Upper lobe of left lung (tissue), 6 donors: ENCODE measurements at regions not wholly inside any gene's neighbourhood (a gene's known extent, or its start where the extent isn't known, plus 50 kb on each side); places are given as distances from the start of the nearest gene placed in this dataset.

Experiments
- ATAC-seq, 2 donors: fragments of 200-7000 bp; cut with Tn5 transposase; one replicate each; pipeline ENCODE4 v1.9.1; 2022; ENCODE audit warnings: mild to moderate bottlenecking in 2 of 2, moderate library complexity in 2 of 2; ENCODE audit not compliant: low FRiP score in 2 of 2
- DNase-seq, 2 donors: peaks; one replicate each; pipeline ENCODE4 v3.0.0-alpha.2; 2019 to 2020
- H3K27ac ChIP-seq, 4 donors: fragments of 200-600 bp; sonication (generic); one replicate each; pipeline ENCODE4 v1.5.1; 2016 to 2019
- H3K27me3 ChIP-seq, 4 donors: fragments of 200-600 bp; sonication (generic); one replicate each; pipeline ENCODE4 v1.5.1; 2017 to 2019
- H3K36me3 ChIP-seq, 4 donors: fragments of 200-600 bp; sonication (generic); one replicate each; pipeline ENCODE4 v1.5.1; 2016 to 2019
- H3K4me1 ChIP-seq, 4 donors: fragments of 200-600 bp; sonication (generic); one replicate each; pipeline ENCODE4 v1.5.1; 2018 to 2019
- H3K4me3 ChIP-seq, 4 donors: fragments of 200-600 bp; sonication (generic); one replicate each; pipeline ENCODE4 v1.5.1; 2017 to 2019; ENCODE audit warnings: mild to moderate bottlenecking in 2 of 4, moderate library complexity in 1 of 4
- H3K9me3 ChIP-seq, 4 donors: fragments of 200-600 bp; sonication (generic); one replicate each; pipeline ENCODE4 v1.5.1; 2018 to 2019
- EP300 ChIP-seq, 4 donors: sonication (generic); formaldehyde crosslinking; IDR thresholded peaks; one replicate each; pipeline ENCODE4 v1.5.1; 2017; ENCODE audit warnings: antibody characterized with exemption in 4 of 4, control low read depth in 2 of 4
- POLR2A ChIP-seq, 4 donors: fragments of 450-650 bp; IDR thresholded peaks; one replicate each; pipeline ENCODE4 v1.5.1; 2016 to 2017; ENCODE audit warnings: antibody characterized with exemption in 4 of 4, mild to moderate bottlenecking in 2 of 4
- POLR2AphosphoS5 ChIP-seq, 2 donors: sonication (generic); formaldehyde crosslinking; IDR thresholded peaks; one replicate each; pipeline ENCODE4 v1.5.1; 2017; ENCODE audit warnings: antibody characterized with exemption in 2 of 2
- WGBS, 2 donors: methylation state at CpG; one replicate each; pipeline ENCODE4 v1.1.5; 2017 to 2018; 5-methylcytosine and 5-hydroxymethylcytosine counted together
- TF ChIP-seq, protein P1 (sequence below), 6 experiments: fragments of 450-650 bp in 4 of 6; fragments of 200-600 bp in 2 of 6; sonication (generic) in 2 of 6; IDR thresholded peaks; one replicate each; pipeline ENCODE4 v1.5.1; 2016 to 2019; ENCODE audit warnings: antibody characterized with exemption in 6 of 6
- donor health status: DM: no; HTN: no; CAD: no; lungs with moderate emphysema.
- donor health status: DM: no; HTN: yes; CAD: no; lungs with severe emphysema.

DNA sequence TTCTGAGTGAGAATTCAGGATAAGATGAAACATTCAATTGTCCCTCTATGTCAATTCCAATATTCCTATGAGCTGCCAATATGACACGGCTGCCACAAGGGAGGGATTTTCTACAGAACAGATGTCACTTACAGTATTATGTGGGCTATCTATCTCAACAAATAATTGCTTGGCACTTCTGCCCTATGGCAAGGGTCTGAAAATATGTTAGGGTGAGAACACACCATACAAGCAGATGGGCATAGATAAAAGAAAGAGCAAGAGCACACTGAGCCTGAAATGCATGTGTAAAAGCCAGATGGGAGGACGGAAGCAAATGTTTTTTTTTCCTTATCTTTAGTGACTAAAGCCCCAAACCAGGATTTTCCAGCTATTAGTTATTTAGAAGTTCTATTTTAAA is 70.1 kb upstream of the TFEC start:
- WGBS, 2 donors, result 65 to 76% methylated on average over 2 of the region's 2 CpGs

DNA sequence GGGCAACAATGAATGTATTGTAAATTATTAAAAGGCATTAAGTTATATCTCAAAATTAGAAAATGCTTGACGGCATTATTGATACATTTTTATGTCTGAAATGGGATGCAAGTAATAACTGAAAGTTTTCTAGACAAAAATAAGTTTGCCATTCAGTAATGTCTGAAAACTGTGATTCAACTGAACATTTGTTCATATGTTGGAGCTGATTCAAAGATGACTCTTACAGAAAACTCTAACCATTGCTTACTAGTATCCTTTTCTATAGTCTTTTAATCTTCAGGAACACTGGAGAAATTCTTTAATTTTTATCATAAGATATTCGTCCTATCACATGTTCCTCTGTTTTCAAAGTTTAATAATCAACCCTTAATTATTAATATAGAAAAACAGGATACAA is 71.1 kb upstream of the TFEC start:
- H3K4me3 ChIP-seq, result no peak overlapping the region
- no peak for DNase-seq
- WGBS, 2 donors, result 77 to 82% methylated on average over 2 of the region's 2 CpGs
- no peaks in the 10 kb centered on the region for H3K9me3 ChIP-seq
- TF ChIP-seq, protein P1, sequence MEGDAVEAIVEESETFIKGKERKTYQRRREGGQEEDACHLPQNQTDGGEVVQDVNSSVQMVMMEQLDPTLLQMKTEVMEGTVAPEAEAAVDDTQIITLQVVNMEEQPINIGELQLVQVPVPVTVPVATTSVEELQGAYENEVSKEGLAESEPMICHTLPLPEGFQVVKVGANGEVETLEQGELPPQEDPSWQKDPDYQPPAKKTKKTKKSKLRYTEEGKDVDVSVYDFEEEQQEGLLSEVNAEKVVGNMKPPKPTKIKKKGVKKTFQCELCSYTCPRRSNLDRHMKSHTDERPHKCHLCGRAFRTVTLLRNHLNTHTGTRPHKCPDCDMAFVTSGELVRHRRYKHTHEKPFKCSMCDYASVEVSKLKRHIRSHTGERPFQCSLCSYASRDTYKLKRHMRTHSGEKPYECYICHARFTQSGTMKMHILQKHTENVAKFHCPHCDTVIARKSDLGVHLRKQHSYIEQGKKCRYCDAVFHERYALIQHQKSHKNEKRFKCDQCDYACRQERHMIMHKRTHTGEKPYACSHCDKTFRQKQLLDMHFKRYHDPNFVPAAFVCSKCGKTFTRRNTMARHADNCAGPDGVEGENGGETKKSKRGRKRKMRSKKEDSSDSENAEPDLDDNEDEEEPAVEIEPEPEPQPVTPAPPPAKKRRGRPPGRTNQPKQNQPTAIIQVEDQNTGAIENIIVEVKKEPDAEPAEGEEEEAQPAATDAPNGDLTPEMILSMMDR (IDR thresholded peaks at IDR 0.05), result no peak
- ATAC-seq, result no peak
- no peaks in the 10 kb centered on the region for H3K27me3 ChIP-seq
- no peak overlapping the region for H3K27ac ChIP-seq
- no peaks in the 10 kb centered on the region for H3K4me1 ChIP-seq
- no peaks in the 10 kb centered on the region for H3K36me3 ChIP-seq

More for the DNA sequence above, 70.1 kb upstream of the TFEC start:
- Histone ChIP-seq H3K27me3 (no peaks in the 10 kb centered on the region), H3K4me3 (no peak overlapping the region), H3K4me1 (no peaks in the 10 kb centered on the region), H3K9me3 (no peaks in the 10 kb centered on the region), H3K27ac (no peak overlapping the region), H3K36me3 (no peaks in the 10 kb centered on the region)
- TF ChIP-seq, protein P1 (IDR thresholded peaks at IDR 0.05), result no peak
- no peak for TF ChIP-seq EP300 (IDR thresholded peaks at IDR 0.05)
- TF ChIP-seq POLR2A (IDR thresholded peaks at IDR 0.05), result no peak
- no peak for TF ChIP-seq POLR2AphosphoS5 (IDR thresholded peaks at IDR 0.05)
- DNase-seq (no peak), ATAC-seq (no peak)

DNA sequence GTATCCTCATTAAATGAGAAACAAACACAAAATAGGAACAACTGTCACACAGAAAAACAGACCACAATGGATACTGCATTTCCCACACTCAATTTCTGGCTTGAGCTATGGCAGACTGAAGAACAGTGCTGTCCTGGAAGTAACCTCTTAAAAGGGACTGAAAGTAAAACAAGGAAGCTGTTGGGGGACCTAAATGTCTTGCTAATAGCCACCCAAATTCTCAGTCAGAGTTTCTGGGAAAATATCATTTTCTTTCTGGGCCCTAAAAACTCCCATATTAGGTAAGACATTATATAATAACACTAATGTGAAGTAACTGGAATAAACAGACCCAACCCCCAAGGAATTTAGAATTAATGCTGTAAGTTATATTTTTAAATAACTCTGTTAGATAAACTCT is 80.9 kb upstream of the TFEC start:
- ATAC-seq (no peak), DNase-seq (no peak)
- Histone ChIP-seq H3K4me3 (no peak overlapping the region), H3K27ac (no peak overlapping the region), H3K36me3 (no peaks in the 10 kb centered on the region), H3K27me3 (no peaks in the 10 kb centered on the region), H3K4me1 (no peaks in the 10 kb centered on the region), H3K9me3 (no peaks in the 10 kb centered on the region)
- TF ChIP-seq, protein P1 (IDR thresholded peaks at IDR 0.05), result no peak
- TF ChIP-seq POLR2A (IDR thresholded peaks at IDR 0.05) (no peak), EP300 (IDR thresholded peaks at IDR 0.05) (no peak), POLR2AphosphoS5 (IDR thresholded peaks at IDR 0.05) (no peak)

DNA sequence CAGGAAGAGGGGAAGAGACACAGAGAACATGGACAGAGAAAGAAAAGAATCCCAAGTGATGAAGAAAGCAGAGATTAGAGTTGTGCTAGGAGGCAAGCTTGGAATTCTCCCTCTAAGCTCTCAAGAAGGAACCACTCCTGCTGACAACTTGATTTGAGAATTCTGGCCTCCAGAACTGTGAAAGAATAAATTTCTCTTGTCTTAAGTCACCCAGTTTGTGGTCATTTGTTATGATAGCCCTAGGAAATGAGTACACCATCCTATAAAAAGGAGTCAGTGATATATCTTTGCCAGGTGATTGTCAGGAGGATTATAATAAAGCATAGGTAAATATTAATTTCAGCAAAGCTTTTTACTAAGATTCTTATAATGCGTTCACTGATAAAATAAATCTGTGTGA is 82.7 kb upstream of the TFEC start:
- TF ChIP-seq POLR2A (IDR thresholded peaks at IDR 0.05), result no peak
- TF ChIP-seq, protein P1 (IDR thresholded peaks at IDR 0.05), result no peak
- TF ChIP-seq EP300 (IDR thresholded peaks at IDR 0.05), result no peak
- TF ChIP-seq POLR2AphosphoS5 (IDR thresholded peaks at IDR 0.05), result no peak
- H3K36me3 ChIP-seq, result no peaks in the 10 kb centered on the region
- WGBS, 2 donors, result 91 to 100% methylated on average over 1 of the region's 1 CpG
- no peak overlapping the region for H3K4me3 ChIP-seq
- no peaks in the 10 kb centered on the region for H3K4me1 ChIP-seq
- no peak for ATAC-seq
- no peaks in the 10 kb centered on the region for H3K9me3 ChIP-seq
- no peak overlapping the region for H3K27ac ChIP-seq
- no peaks in the 10 kb centered on the region for H3K27me3 ChIP-seq
- no peak for DNase-seq

DNA sequence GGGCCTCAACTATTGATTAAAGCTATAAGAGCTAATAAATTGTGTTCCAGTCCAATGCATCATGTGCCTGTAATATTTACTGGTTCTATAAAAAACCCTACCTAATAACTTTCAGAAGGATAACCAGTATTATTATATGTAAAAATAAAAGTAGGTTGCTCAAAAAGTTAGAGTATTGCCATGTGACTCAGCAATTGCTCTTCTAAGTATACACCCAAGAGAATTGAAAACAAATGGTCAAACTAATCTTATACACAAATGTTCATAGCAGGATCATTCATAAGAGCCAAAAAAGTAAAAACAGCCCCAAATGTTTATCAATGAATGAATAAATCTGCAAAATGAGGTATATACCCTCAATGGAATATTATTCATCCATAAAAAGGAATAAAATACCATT is 89.5 kb upstream of the TES start:
- Histone ChIP-seq H3K27ac (no peak overlapping the region), H3K27me3 (no peaks in the 10 kb centered on the region), H3K9me3 (no peaks in the 10 kb centered on the region), H3K4me1 (no peaks in the 10 kb centered on the region), H3K4me3 (no peak overlapping the region), H3K36me3 (no peaks in the 10 kb centered on the region)
- ATAC-seq (no peak), DNase-seq (no peak)
- TF ChIP-seq POLR2A (IDR thresholded peaks at IDR 0.05) (no peak), EP300 (IDR thresholded peaks at IDR 0.05) (no peak), POLR2AphosphoS5 (IDR thresholded peaks at IDR 0.05) (no peak)
- TF ChIP-seq, protein P1 (IDR thresholded peaks at IDR 0.05), result no peak
